Upper lobe of left lung (tissue), 4 donors: ENCODE measurements at regions not wholly inside any gene's neighbourhood (a gene's known extent, or its start where the extent isn't known, plus 50 kb on each side); places are given as distances from the start of the nearest gene placed in this dataset.

ENCODE experiments used
- EP300 ChIP-seq, 4 donors: sonication (generic); formaldehyde crosslinking; IDR thresholded peaks; one replicate each; pipeline ENCODE4 v1.5.1; 2017; ENCODE audit warnings: antibody characterized with exemption in 4 of 4, control low read depth in 2 of 4
- POLR2A ChIP-seq, 4 donors: fragments of 450-650 bp; IDR thresholded peaks; one replicate each; pipeline ENCODE4 v1.5.1; 2016 to 2017; ENCODE audit warnings: antibody characterized with exemption in 4 of 4, mild to moderate bottlenecking in 2 of 4
- POLR2AphosphoS5 ChIP-seq, 2 donors: sonication (generic); formaldehyde crosslinking; IDR thresholded peaks; one replicate each; pipeline ENCODE4 v1.5.1; 2017; ENCODE audit warnings: antibody characterized with exemption in 2 of 2
- TF ChIP-seq, protein P1 (sequence below), 6 experiments: fragments of 450-650 bp in 4 of 6; fragments of 200-600 bp in 2 of 6; sonication (generic) in 2 of 6; IDR thresholded peaks; one replicate each; pipeline ENCODE4 v1.5.1; 2016 to 2019; ENCODE audit warnings: antibody characterized with exemption in 6 of 6

DNA sequence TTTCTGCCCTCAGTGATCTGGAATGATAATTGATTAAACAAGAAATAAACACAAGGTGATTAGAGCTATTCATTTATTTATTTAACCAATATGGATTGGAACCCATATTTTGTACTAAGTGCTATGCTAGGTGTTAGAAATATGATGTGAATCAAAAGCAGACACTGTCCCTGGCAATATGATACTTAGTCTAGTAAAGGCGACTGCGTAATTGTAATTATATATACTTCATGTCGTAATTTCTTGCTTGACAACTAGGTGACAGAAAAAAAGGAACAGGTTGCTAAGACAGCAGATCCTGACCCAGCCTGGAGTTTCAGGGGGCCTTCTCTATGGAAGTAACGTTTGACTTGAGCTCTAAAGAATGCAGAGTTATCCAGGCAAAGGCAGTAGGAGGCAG, 236.5 kb upstream of the F9 start:
- TF ChIP-seq, protein P1, sequence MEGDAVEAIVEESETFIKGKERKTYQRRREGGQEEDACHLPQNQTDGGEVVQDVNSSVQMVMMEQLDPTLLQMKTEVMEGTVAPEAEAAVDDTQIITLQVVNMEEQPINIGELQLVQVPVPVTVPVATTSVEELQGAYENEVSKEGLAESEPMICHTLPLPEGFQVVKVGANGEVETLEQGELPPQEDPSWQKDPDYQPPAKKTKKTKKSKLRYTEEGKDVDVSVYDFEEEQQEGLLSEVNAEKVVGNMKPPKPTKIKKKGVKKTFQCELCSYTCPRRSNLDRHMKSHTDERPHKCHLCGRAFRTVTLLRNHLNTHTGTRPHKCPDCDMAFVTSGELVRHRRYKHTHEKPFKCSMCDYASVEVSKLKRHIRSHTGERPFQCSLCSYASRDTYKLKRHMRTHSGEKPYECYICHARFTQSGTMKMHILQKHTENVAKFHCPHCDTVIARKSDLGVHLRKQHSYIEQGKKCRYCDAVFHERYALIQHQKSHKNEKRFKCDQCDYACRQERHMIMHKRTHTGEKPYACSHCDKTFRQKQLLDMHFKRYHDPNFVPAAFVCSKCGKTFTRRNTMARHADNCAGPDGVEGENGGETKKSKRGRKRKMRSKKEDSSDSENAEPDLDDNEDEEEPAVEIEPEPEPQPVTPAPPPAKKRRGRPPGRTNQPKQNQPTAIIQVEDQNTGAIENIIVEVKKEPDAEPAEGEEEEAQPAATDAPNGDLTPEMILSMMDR (IDR thresholded peaks at IDR 0.05) = no peak
- TF ChIP-seq POLR2AphosphoS5 (IDR thresholded peaks at IDR 0.05) = no peak
- TF ChIP-seq POLR2A (IDR thresholded peaks at IDR 0.05) = no peak
- no peak for TF ChIP-seq EP300 (IDR thresholded peaks at IDR 0.05)
